GM12875 (cell line): ENCODE measurements at regions not wholly inside any gene's neighbourhood (a gene's known extent, or its start where the extent isn't known, plus 50 kb on each side); places are given as distances from the start of the nearest gene placed in this dataset.
"Not testable (repeated sequence)": the region's sequence is repeated elsewhere in the genome, so short reads cannot be mapped to it uniquely, and the experiment has no call there.

Experiments
- H3K4me3 ChIP-seq: one replicate; pipeline ENCODE4 v1.5.1; 2011; ENCODE audit warnings: low read depth, low read length, control low read depth
- CTCF ChIP-seq: IDR thresholded peaks from 2 replicates; pipeline ENCODE4 v1.5.1; 2011; ENCODE audit warnings: low read depth, mild to moderate bottlenecking, control low read depth, inconsistent platforms, low read length, moderate library complexity, borderline replicate concordance; ENCODE audit not compliant: insufficient read depth

GRCh38 chrX:63101879-63102620 lies 249.1 kb downstream of the SPIN4 start:
- no peak for TF ChIP-seq CTCF
- H3K4me3 ChIP-seq = no peak overlapping the region

GRCh38 chrX:63058204-63058603 lies 292.9 kb downstream of the SPIN4 start:
- no peak for TF ChIP-seq CTCF
- no peak overlapping the region for H3K4me3 ChIP-seq

- H3K4me3 ChIP-seq = no peak overlapping the region
- peak; percentile 24; the same call in 1 of the 2 replicates for TF ChIP-seq CTCF
Observed at GRCh38 chrX:63050225-63050624, 300.9 kb downstream of the SPIN4 start.

GRCh38 chrX:63032811-63033210 lies 318.3 kb downstream of the SPIN4 start:
- H3K4me3 ChIP-seq = no peak overlapping the region
- TF ChIP-seq CTCF = no peak

GRCh38 chrX:63013549-63013948 lies 337.6 kb downstream of the SPIN4 start:
- no peak for TF ChIP-seq CTCF
- no peak overlapping the region for H3K4me3 ChIP-seq

GRCh38 chrX:63012574-63012973 lies 338.6 kb downstream of the SPIN4 start:
- H3K4me3 ChIP-seq = no peak overlapping the region
- no peak for TF ChIP-seq CTCF

GRCh38 chrX:63000196-63000595 lies 350.9 kb downstream of the SPIN4 start:
- not testable (repeated sequence) for H3K4me3 ChIP-seq
